ENCODE measurements at regions not wholly inside any gene's neighbourhood (a gene's known extent, or its start where the extent isn't known, plus 50 kb on each side); places are given as distances from the start of the nearest gene placed in this dataset.
"Not testable (repeated sequence)": the region's sequence is repeated elsewhere in the genome, so short reads cannot be mapped to it uniquely, and the experiment has no call there.

DNA sequence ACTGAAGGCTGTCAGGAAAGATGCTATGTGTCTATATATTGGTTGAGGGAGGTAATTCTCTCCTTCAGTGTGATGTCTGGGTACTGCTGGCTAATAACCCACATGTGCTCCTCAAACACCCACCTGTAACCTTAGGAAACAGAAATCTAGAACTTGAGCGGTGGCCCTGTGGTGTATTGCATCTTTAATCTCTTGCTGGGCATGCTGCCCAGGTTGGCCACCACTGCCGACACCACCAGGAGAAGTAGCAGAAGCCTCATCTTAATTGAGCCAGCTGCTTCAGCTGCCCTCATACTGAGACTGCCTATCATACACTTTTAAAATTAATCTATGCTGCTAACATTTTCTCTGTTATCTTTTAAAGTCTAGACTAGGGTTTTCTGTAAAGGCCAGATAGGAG, 103.5 kb upstream of the C5orf63 start:
- no peak overlapping the region for H3K27ac Mint-ChIP-seq
- H3K4me3 Mint-ChIP-seq: no peak overlapping the region
- Histone ChIP-seq H3K27me3 (no peaks in the 10 kb centered on the region), H3K79me2 (ENCODE audit: low read depth) (no peaks in the 10 kb centered on the region), H3K9me3 (ENCODE audit: low read depth) (no peaks in the 10 kb centered on the region), H3K36me3 (no peaks in the 10 kb centered on the region), H3K4me3 (no peak overlapping the region), H3K4me1 (no peaks in the 10 kb centered on the region), H3K4me2 (no peak overlapping the region), H2AFZ (replicated peaks) (no peak overlapping the region), H3F3A (ENCODE audit: low read depth) (no peaks in the 10 kb centered on the region), H4K20me1 (ENCODE audit: low read depth) (no peaks in the 10 kb centered on the region), H3K9ac (no peak overlapping the region), H3K27ac (no peak overlapping the region)
- peaks cover 20% of the 10 kb centered on the region for H3K9me3 Mint-ChIP-seq
- no peaks in the 10 kb centered on the region for H3K36me3 Mint-ChIP-seq
- DNase-seq (ENCODE audit: low spot score): no peak
- TF ChIP-seq EZH2phosphoT487 (IDR thresholded peaks at IDR 0.05) (no peak), EZH2 (IDR thresholded peaks at IDR 0.05) (no peak)
- TF ChIP-seq, protein P1, sequence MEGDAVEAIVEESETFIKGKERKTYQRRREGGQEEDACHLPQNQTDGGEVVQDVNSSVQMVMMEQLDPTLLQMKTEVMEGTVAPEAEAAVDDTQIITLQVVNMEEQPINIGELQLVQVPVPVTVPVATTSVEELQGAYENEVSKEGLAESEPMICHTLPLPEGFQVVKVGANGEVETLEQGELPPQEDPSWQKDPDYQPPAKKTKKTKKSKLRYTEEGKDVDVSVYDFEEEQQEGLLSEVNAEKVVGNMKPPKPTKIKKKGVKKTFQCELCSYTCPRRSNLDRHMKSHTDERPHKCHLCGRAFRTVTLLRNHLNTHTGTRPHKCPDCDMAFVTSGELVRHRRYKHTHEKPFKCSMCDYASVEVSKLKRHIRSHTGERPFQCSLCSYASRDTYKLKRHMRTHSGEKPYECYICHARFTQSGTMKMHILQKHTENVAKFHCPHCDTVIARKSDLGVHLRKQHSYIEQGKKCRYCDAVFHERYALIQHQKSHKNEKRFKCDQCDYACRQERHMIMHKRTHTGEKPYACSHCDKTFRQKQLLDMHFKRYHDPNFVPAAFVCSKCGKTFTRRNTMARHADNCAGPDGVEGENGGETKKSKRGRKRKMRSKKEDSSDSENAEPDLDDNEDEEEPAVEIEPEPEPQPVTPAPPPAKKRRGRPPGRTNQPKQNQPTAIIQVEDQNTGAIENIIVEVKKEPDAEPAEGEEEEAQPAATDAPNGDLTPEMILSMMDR (IDR thresholded peaks at IDR 0.05): no peak
- peaks cover 5% of the 10 kb centered on the region for H3K4me1 Mint-ChIP-seq
- H3K27me3 Mint-ChIP-seq (ENCODE audit: insufficient read depth, low read depth): peaks cover 2% of the 10 kb centered on the region

DNA sequence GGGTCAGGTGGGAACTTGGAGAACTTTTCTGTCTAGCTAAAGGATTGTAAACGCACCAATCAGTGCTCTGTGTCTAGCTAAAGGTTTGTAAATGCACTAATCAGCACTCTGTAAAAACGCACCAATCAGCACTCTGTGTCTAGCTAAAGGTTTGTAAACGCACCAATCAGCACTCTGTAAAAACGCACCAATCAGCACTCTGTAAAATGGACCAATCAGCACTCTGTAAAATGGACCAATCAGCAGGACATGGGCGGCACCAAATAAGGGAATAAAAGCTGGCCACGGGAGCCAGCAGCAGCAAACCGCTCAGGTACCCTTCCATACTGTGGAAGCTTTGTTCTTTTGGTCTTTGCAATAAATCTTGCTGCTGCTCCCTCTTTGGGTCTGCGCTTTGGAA, 108.0 kb upstream of the MEGF10 start:
- H3K4me3 Mint-ChIP-seq; H3K9me3 Mint-ChIP-seq; H3K27me3 Mint-ChIP-seq (ENCODE audit: insufficient read depth, low read depth); H3F3A ChIP-seq (ENCODE audit: low read depth); H3K4me3 ChIP-seq; H3K27me3 ChIP-seq; H3K27ac ChIP-seq; H3K9ac ChIP-seq; H3K27ac Mint-ChIP-seq; H3K4me2 ChIP-seq; DNase-seq (ENCODE audit: low spot score); H4K20me1 ChIP-seq (ENCODE audit: low read depth); H3K4me1 Mint-ChIP-seq; H3K4me1 ChIP-seq; H3K36me3 Mint-ChIP-seq; H3K79me2 ChIP-seq (ENCODE audit: low read depth); H3K9me3 ChIP-seq (ENCODE audit: low read depth); H2AFZ ChIP-seq (replicated peaks); H3K36me3 ChIP-seq: not testable (repeated sequence)

DNA sequence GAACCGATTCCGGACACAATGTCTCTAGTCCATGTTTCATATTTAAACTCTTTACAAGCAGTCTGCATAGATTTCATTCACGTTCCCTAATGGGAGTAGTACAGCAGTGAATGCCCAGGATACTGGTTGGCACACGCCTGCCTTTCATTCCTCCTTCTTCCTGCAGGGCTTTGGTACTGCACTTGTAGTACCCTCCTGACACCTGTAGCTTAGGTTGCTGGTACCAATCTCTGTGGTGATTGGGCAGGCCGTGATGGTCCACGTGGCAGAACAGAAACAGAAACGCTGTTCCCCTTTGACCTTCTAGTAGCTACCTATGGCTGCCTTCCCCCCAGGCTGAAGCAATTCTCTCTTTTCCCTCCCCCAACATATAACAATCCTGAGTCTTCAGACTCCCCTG, 107.3 kb upstream of the MEGF10 start:
- H3K4me1 ChIP-seq: no peaks in the 10 kb centered on the region
- H3K36me3 ChIP-seq: no peaks in the 10 kb centered on the region
- no peaks in the 10 kb centered on the region for H3K9me3 Mint-ChIP-seq
- TF ChIP-seq, protein P1 (IDR thresholded peaks at IDR 0.05): no peak
- no peak for TF ChIP-seq EZH2 (IDR thresholded peaks at IDR 0.05)
- TF ChIP-seq EZH2phosphoT487 (IDR thresholded peaks at IDR 0.05): no peak
- H3K79me2 ChIP-seq (ENCODE audit: low read depth): no peaks in the 10 kb centered on the region
- peaks cover 2% of the 10 kb centered on the region for H3K27me3 Mint-ChIP-seq (ENCODE audit: insufficient read depth, low read depth)
- no peaks in the 10 kb centered on the region for H4K20me1 ChIP-seq (ENCODE audit: low read depth)
- H3K27ac ChIP-seq: no peak overlapping the region
- no peak overlapping the region for H2AFZ ChIP-seq (replicated peaks)
- H3F3A ChIP-seq (ENCODE audit: low read depth): no peaks in the 10 kb centered on the region
- H3K36me3 Mint-ChIP-seq: no peaks in the 10 kb centered on the region
- H3K27me3 ChIP-seq: no peaks in the 10 kb centered on the region
- peaks cover 5% of the 10 kb centered on the region for H3K4me1 Mint-ChIP-seq
- no peaks in the 10 kb centered on the region for H3K9me3 ChIP-seq (ENCODE audit: low read depth)
- H3K9ac ChIP-seq: no peak overlapping the region
- no peak overlapping the region for H3K4me3 Mint-ChIP-seq
- no peak overlapping the region for H3K4me2 ChIP-seq
- no peak for DNase-seq (ENCODE audit: low spot score)
- no peak overlapping the region for H3K4me3 ChIP-seq
- H3K27ac Mint-ChIP-seq: no peak overlapping the region

DNA sequence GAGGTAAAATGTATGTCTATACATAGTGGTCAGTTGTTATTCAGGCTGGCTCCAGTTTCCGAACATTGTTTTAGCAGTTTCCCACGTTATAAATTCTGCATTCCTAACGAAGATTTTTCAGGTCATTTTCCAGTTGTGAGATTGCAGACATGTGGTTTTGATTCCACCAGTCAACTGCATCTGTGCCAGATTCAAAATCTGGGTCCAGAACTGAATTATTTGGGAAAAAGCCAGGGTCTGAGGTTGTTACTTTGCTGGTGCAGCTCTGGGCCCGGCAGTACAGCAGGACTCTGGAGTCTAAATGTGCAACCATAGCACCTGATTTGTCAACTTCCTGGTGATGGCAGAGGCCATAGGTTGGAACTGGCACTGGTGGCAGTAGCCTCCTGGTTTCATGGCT, 105.7 kb upstream of the MEGF10 start:
- TF ChIP-seq EZH2phosphoT487 (IDR thresholded peaks at IDR 0.05) (no peak), EZH2 (IDR thresholded peaks at IDR 0.05) (no peak)
- TF ChIP-seq, protein P1 (IDR thresholded peaks at IDR 0.05): no peak
- no peak overlapping the region for H3K27ac Mint-ChIP-seq

More for the DNA sequence above, 105.7 kb upstream of the MEGF10 start:
- Histone ChIP-seq H3K4me3 (no peak overlapping the region), H3K9ac (no peak overlapping the region), H3K79me2 (ENCODE audit: low read depth) (no peaks in the 10 kb centered on the region), H2AFZ (replicated peaks) (no peak overlapping the region), H3K27ac (no peak overlapping the region), H3K27me3 (no peaks in the 10 kb centered on the region), H3K36me3 (no peaks in the 10 kb centered on the region), H3K9me3 (ENCODE audit: low read depth) (no peaks in the 10 kb centered on the region), H3K4me2 (no peak overlapping the region), H4K20me1 (ENCODE audit: low read depth) (no peaks in the 10 kb centered on the region), H3K4me1 (no peaks in the 10 kb centered on the region), H3F3A (ENCODE audit: low read depth) (no peaks in the 10 kb centered on the region)
- no peak for DNase-seq (ENCODE audit: low spot score)
- Mint-ChIP-seq H3K9me3 (no peaks in the 10 kb centered on the region), H3K27me3 (ENCODE audit: insufficient read depth, low read depth) (peaks cover 4% of the 10 kb centered on the region), H3K4me3 (no peak overlapping the region), H3K4me1 (peaks cover 5% of the 10 kb centered on the region), H3K36me3 (no peaks in the 10 kb centered on the region)

Data from neural progenitor cell (in vitro differentiated cells).